ENCODE measurements at regions not wholly inside any gene's neighbourhood (a gene's known extent, or its start where the extent isn't known, plus 50 kb on each side); places are given as distances from the start of the nearest gene placed in this dataset.

- TF ChIP-seq CTCF (IDR thresholded peaks at IDR 0.05; ENCODE audit: low read length) (no peak), EZH2 (optimal IDR thresholded peaks at IDR 0.05; ENCODE audit: low read depth, low read length) (no peak), EZH2phosphoT487 (IDR thresholded peaks at IDR 0.05; ENCODE audit: low read length) (no peak)
Measured at GRCh38 chrX:68998716-68999115, 166.5 kb downstream of the PJA1 start.

Data from MM.1S (cell line).